CD4-positive, CD25-positive, alpha-beta regulatory T cell (primary cell): ENCODE measurements at regions not wholly inside any gene's neighbourhood (a gene's known extent, or its start where the extent isn't known, plus 50 kb on each side); places are given as distances from the start of the nearest gene placed in this dataset.

Experiments
- ATAC-seq, 2 donors: fragments of 150-1000 bp; cut with Tn5 transposase; one replicate each; pipeline ENCODE4 v1.10.0; 2021; ENCODE audit warnings: low read depth in 2 of 2, moderate number of reproducible peaks in 2 of 2, moderate library complexity in 1 of 2
- DNase-seq, 3 donors: peaks; one replicate each; pipeline versions ENCODE4 v3.0.0 to v3.0.0-alpha.2; 2012 to 2022; ENCODE audit warnings: mixed read lengths in 1 of 3
- H3K27ac ChIP-seq: one replicate; pipeline ENCODE4 v1.7.0; 2013; ENCODE audit warnings: mild to moderate bottlenecking, low read length; ENCODE audit not compliant: insufficient read depth, poor library complexity, severe bottlenecking
- H3K27me3 ChIP-seq: one replicate; pipeline ENCODE4 v1.7.0; 2013; ENCODE audit warnings: low read length; ENCODE audit not compliant: control insufficient read depth, insufficient read depth
- H3K36me3 ChIP-seq: one replicate; pipeline ENCODE4 v1.7.0; 2013; ENCODE audit warnings: mild to moderate bottlenecking, low read length, moderate library complexity; ENCODE audit not compliant: control insufficient read depth, insufficient read depth
- H3K4me1 ChIP-seq: 2 replicates; pipeline ENCODE4 v1.7.0; 2013; ENCODE audit warnings: mild to moderate bottlenecking, low read length; ENCODE audit not compliant: insufficient read depth, control insufficient read depth, poor library complexity, severe bottlenecking
- H3K4me3 ChIP-seq: one replicate; pipeline ENCODE4 v1.7.0; 2013; ENCODE audit warnings: low read depth, mild to moderate bottlenecking, low read length, moderate library complexity
- H3K9me3 ChIP-seq, 2 experiments: 1 replicate in 1 of 2; 2 replicates in 1 of 2; pipeline ENCODE4 v1.7.0; 2013; ENCODE audit warnings: low read length in 2 of 2, mild to moderate bottlenecking in 1 of 2, moderate library complexity in 1 of 2; ENCODE audit not compliant: control insufficient read depth in 2 of 2
- H3K27ac Mint-ChIP-seq, 3 donors: one replicate each; pipeline ENCODE4 v1.8.0; 2020 to 2022; ENCODE audit warnings: mild to moderate bottlenecking in 3 of 3, mixed read lengths in 3 of 3, moderate library complexity in 2 of 3
- H3K27me3 Mint-ChIP-seq: one replicate; pipeline ENCODE4 v1.8.0; 2022; ENCODE audit warnings: mild to moderate bottlenecking, mixed read lengths
- H3K36me3 Mint-ChIP-seq: one replicate; pipeline ENCODE4 v1.8.0; 2020; ENCODE audit warnings: mixed read lengths
- H3K4me1 Mint-ChIP-seq, 4 donors: one replicate each; pipeline ENCODE4 v1.8.0; 2020 to 2022; ENCODE audit warnings: mixed read lengths in 4 of 4, mild to moderate bottlenecking in 1 of 4
- H3K4me3 Mint-ChIP-seq, 4 donors: one replicate each; pipeline ENCODE4 v1.8.0; 2020 to 2022; ENCODE audit warnings: mild to moderate bottlenecking in 4 of 4, mixed read lengths in 4 of 4, moderate library complexity in 3 of 4
- H3K9me3 Mint-ChIP-seq, 7 donors: one replicate each; pipeline ENCODE4 v1.8.0; 2020 to 2022; ENCODE audit warnings: mixed read lengths in 7 of 7, mild to moderate bottlenecking in 3 of 7, moderate library complexity in 2 of 7

- Mint-ChIP-seq H3K36me3 (no peaks in the 10 kb centered on the region), H3K4me1 (no peaks in the 10 kb centered on the region), H3K27ac (no peak overlapping the region), H3K27me3 (no peaks in the 10 kb centered on the region), H3K9me3 (peaks cover 2 to 13% (median 4%) of the 10 kb centered on the region in 7 donors), H3K4me3 (no peak overlapping the region)
- DNase-seq (no peak), ATAC-seq (no peak)
- H3K4me1 ChIP-seq, result no peaks in the 10 kb centered on the region
- H3K36me3 ChIP-seq, result no peaks in the 10 kb centered on the region
- H3K27me3 ChIP-seq, result no peaks in the 10 kb centered on the region
- no peaks in the 10 kb centered on the region for H3K9me3 ChIP-seq
- no peak overlapping the region for H3K27ac ChIP-seq
- H3K4me3 ChIP-seq, result no peak overlapping the region
Observed at GRCh38 chr4:186887291-186887700, 163.6 kb upstream of the FAT1 start.

GRCh38 chr4:186887752-186888151 lies 164.1 kb upstream of the FAT1 start:
- DNase-seq, result no peak
- no peaks in the 10 kb centered on the region for H3K4me1 Mint-ChIP-seq
- no peaks in the 10 kb centered on the region for H3K27me3 ChIP-seq

GRCh38 chr4:186889876-186890643 lies 166.4 kb upstream of the FAT1 start:
- H3K27me3 Mint-ChIP-seq, result no peaks in the 10 kb centered on the region
- H3K9me3 Mint-ChIP-seq, result peaks cover 2 to 21% (median 6%) of the 10 kb centered on the region in 7 donors
- DNase-seq (no peak), ATAC-seq (no peak)
- Histone ChIP-seq H3K27ac (no peak overlapping the region), H3K27me3 (no peaks in the 10 kb centered on the region), H3K36me3 (no peaks in the 10 kb centered on the region), H3K9me3 (no peaks in the 10 kb centered on the region), H3K4me3 (no peak overlapping the region), H3K4me1 (no peaks in the 10 kb centered on the region)
- no peak overlapping the region for H3K27ac Mint-ChIP-seq
- no peak overlapping the region for H3K4me3 Mint-ChIP-seq
- H3K4me1 Mint-ChIP-seq, result no peaks in the 10 kb centered on the region
- no peaks in the 10 kb centered on the region for H3K36me3 Mint-ChIP-seq

More at GRCh38 chr4:186887752-186888151, 164.1 kb upstream of the FAT1 start:
- no peak overlapping the region for H3K4me3 ChIP-seq
- no peaks in the 10 kb centered on the region for H3K36me3 Mint-ChIP-seq
- H3K27me3 Mint-ChIP-seq, result no peaks in the 10 kb centered on the region
- no peaks in the 10 kb centered on the region for H3K4me1 ChIP-seq
- H3K27ac Mint-ChIP-seq, result no peak overlapping the region
- no peak overlapping the region for H3K27ac ChIP-seq
- no peaks in the 10 kb centered on the region for H3K9me3 ChIP-seq
- no peaks in the 10 kb centered on the region for H3K36me3 ChIP-seq
- H3K4me3 Mint-ChIP-seq, result no peak overlapping the region
- peaks cover 2 to 13% (median 6%) of the 10 kb centered on the region in 7 donors for H3K9me3 Mint-ChIP-seq
- ATAC-seq, result no peak

GRCh38 chr4:186891859-186892486 lies 168.3 kb upstream of the FAT1 start:
- H3K27me3 ChIP-seq, result no peaks in the 10 kb centered on the region
- H3K4me1 ChIP-seq, result no peaks in the 10 kb centered on the region
- no peak overlapping the region for H3K27ac ChIP-seq
- Mint-ChIP-seq H3K4me1 (no peaks in the 10 kb centered on the region), H3K36me3 (peaks cover 4% of the 10 kb centered on the region), H3K27me3 (no peaks in the 10 kb centered on the region), H3K9me3 (peaks cover 3 to 23% (median 7%) of the 10 kb centered on the region in 7 donors), H3K27ac (peak overlapping the region in 1 of 3 donors; percentile 28), H3K4me3 (no peak overlapping the region)
- no peaks in the 10 kb centered on the region for H3K9me3 ChIP-seq
- H3K36me3 ChIP-seq, result no peaks in the 10 kb centered on the region
- no peak overlapping the region for H3K4me3 ChIP-seq
- ATAC-seq, result no peak
- no peak for DNase-seq

GRCh38 chr4:186898367-186898766 lies 174.7 kb upstream of the FAT1 start:
- no peak overlapping the region for H3K4me3 Mint-ChIP-seq
- no peaks in the 10 kb centered on the region for H3K4me1 Mint-ChIP-seq
- H3K27me3 Mint-ChIP-seq, result no peaks in the 10 kb centered on the region
- H3K27ac ChIP-seq, result no peak overlapping the region
- ATAC-seq (no peak), DNase-seq (no peak)
- no peak overlapping the region for H3K27ac Mint-ChIP-seq
- H3K4me3 ChIP-seq, result no peak overlapping the region
- H3K9me3 ChIP-seq, result no peaks in the 10 kb centered on the region
- peaks cover 11 to 20% (median 13%) of the 10 kb centered on the region in 7 donors for H3K9me3 Mint-ChIP-seq
- no peaks in the 10 kb centered on the region for H3K27me3 ChIP-seq
- H3K4me1 ChIP-seq, result no peaks in the 10 kb centered on the region
- no peaks in the 10 kb centered on the region for H3K36me3 ChIP-seq
- peaks cover 4% of the 10 kb centered on the region for H3K36me3 Mint-ChIP-seq

GRCh38 chr4:186900232-186900900 lies 176.7 kb upstream of the FAT1 start:
- Histone ChIP-seq H3K4me3 (no peak overlapping the region), H3K4me1 (no peaks in the 10 kb centered on the region), H3K36me3 (no peaks in the 10 kb centered on the region), H3K27me3 (no peaks in the 10 kb centered on the region), H3K27ac (no peak overlapping the region), H3K9me3 (no peaks in the 10 kb centered on the region)
- H3K36me3 Mint-ChIP-seq, result peaks cover 4% of the 10 kb centered on the region
- H3K9me3 Mint-ChIP-seq, result peaks cover 5 to 18% (median 11%) of the 10 kb centered on the region in 7 donors
- ATAC-seq (no peak), DNase-seq (no peak)
- H3K27me3 Mint-ChIP-seq, result no peaks in the 10 kb centered on the region
- H3K4me1 Mint-ChIP-seq, result no peaks in the 10 kb centered on the region
- no peak overlapping the region for H3K27ac Mint-ChIP-seq
- H3K4me3 Mint-ChIP-seq, result no peak overlapping the region

- Histone ChIP-seq H3K36me3 (no peaks in the 10 kb centered on the region), H3K9me3 (no peaks in the 10 kb centered on the region), H3K4me1 (no peaks in the 10 kb centered on the region), H3K27me3 (no peaks in the 10 kb centered on the region), H3K27ac (no peak overlapping the region), H3K4me3 (no peak overlapping the region)
- no peak overlapping the region for H3K4me3 Mint-ChIP-seq
- no peak for ATAC-seq
- H3K4me1 Mint-ChIP-seq, result no peaks in the 10 kb centered on the region
- no peak for DNase-seq
- peaks cover 5 to 18% (median 11%) of the 10 kb centered on the region in 7 donors for H3K9me3 Mint-ChIP-seq
- H3K36me3 Mint-ChIP-seq, result peaks cover 4% of the 10 kb centered on the region
- no peaks in the 10 kb centered on the region for H3K27me3 Mint-ChIP-seq
- no peak overlapping the region for H3K27ac Mint-ChIP-seq
Observed at GRCh38 chr4:186900984-186901383, 177.3 kb upstream of the FAT1 start.
